Sigmoid colon (tissue), 3 donors: ENCODE measurements at regions not wholly inside any gene's neighbourhood (a gene's known extent, or its start where the extent isn't known, plus 50 kb on each side); places are given as distances from the start of the nearest gene placed in this dataset.

ENCODE experiments used
- CTCF ChIP-seq, 4 experiments: fragments of 450-650 bp in 3 of 4; fragments of 200-600 bp in 1 of 4; IDR thresholded peaks; one replicate each; pipeline ENCODE4 v1.5.1; 2016 to 2019; ENCODE audit warnings: antibody characterized with exemption in 4 of 4, mild to moderate bottlenecking in 3 of 4, moderate library complexity in 2 of 4
- POLR2A ChIP-seq, 2 donors: fragments of 450-650 bp; IDR thresholded peaks; one replicate each; pipeline ENCODE4 v1.6.1; 2016; ENCODE audit warnings: antibody characterized with exemption in 2 of 2, mild to moderate bottlenecking in 2 of 2, moderate library complexity in 2 of 2

GRCh38 chr2:19036091-19036490 is 322.3 kb downstream of the OSR1 start:
- TF ChIP-seq CTCF (IDR thresholded peaks at IDR 0.05) (no peak), POLR2A (IDR thresholded peaks at IDR 0.05) (no peak)
